C4-2B (cell line): ENCODE measurements at regions not wholly inside any gene's neighbourhood (a gene's known extent, or its start where the extent isn't known, plus 50 kb on each side); places are given as distances from the start of the nearest gene placed in this dataset.
A peak's percentile ranks its signal among the peaks of the same experiment; 100 is the strongest.

Experiments
- CTCF ChIP-seq: fragments of 450-650 bp; conservative IDR thresholded peaks from 2 replicates; pipeline ENCODE4 v1.5.1; 2017; ENCODE audit warnings: mild to moderate bottlenecking
- ZFX ChIP-seq: fragments of 450-650 bp; IDR thresholded peaks from 2 replicates; pipeline ENCODE4 v1.6.1; 2017

DNA sequence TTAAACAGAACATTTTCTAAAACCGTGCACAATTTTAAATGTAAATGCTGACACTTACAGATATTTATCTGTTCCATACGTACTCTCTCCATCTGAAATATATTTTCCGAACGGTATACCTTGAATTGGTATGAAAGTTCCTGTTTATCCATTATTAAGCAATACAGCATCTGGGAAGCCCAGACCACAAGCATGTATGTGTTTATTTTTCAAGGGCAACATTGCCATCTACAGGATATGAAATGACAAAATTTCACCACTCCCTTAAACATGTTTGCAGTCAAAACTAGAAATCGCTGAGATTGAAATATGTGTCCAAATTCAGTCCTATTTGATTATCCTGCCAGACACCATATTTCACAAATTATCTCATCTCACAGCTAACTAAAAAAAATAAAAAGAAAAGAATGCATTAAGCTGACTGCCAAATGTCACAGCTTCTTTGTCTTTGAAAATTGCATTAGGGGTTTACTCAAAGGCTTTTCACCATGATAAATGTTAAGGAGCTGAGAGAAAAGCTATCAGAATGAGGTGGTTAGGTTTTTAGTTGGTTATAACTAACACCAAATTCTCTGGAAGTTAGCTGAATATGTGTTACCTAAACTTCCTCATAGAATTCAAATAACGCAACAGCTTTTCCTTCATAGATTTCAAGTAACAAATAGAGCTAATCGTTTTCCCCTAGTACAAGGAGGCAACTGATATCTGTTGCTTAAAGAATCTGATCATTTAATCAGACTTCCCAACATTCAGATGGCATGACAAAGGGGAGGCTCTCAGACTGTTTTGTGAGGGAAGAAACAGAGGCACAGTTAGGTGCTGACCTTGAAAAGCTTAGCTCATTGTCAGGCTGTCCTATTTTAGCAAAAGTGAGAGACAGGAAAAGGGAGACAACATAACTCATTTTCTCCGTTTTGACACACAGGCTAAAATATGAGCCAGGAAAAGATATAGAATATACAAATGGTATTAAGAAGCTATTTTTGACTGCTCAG lies 533.1 kb downstream of the TBL1XR1 start:
- TF ChIP-seq CTCF (peak; percentile 76), ZFX (no peak)
